Central memory CD4-positive, alpha-beta T cell (primary cell): ENCODE measurements at regions not wholly inside any gene's neighbourhood (a gene's known extent, or its start where the extent isn't known, plus 50 kb on each side); places are given as distances from the start of the nearest gene placed in this dataset.
"Not testable (repeated sequence)": the region's sequence is repeated elsewhere in the genome, so short reads cannot be mapped to it uniquely, and the experiment has no call there.

Experiments used
- DNase-seq: peaks from one replicate; pipeline ENCODE4 v3.0.0; 2022

GRCh38 chr16:65598621-65599020, 476.8 kb upstream of the CDH11 start:
- no peak for DNase-seq

- DNase-seq = no peak
Measured at GRCh38 chr16:65583498-65583897, 461.6 kb upstream of the CDH11 start.

GRCh38 chr16:65579050-65579449, 457.2 kb upstream of the CDH11 start:
- no peak for DNase-seq

- DNase-seq = no peak
Measured at GRCh38 chr16:65576631-65577030, 454.8 kb upstream of the CDH11 start.

GRCh38 chr16:65576139-65576538, 454.3 kb upstream of the CDH11 start:
- no peak for DNase-seq

- no peak for DNase-seq
Measured at GRCh38 chr16:65574326-65574966, 452.6 kb upstream of the CDH11 start.

GRCh38 chr16:65572156-65572555, 450.3 kb upstream of the CDH11 start:
- no peak for DNase-seq

GRCh38 chr16:65570261-65570660, 448.4 kb upstream of the CDH11 start:
- no peak for DNase-seq

- DNase-seq = no peak
Measured at GRCh38 chr16:65559846-65560245, 438.0 kb upstream of the CDH11 start.

GRCh38 chr16:65549689-65550088, 427.8 kb upstream of the CDH11 start:
- not testable (repeated sequence) for DNase-seq

- no peak for DNase-seq
Measured at GRCh38 chr16:65548470-65548869, 426.6 kb upstream of the CDH11 start.

GRCh38 chr16:65547772-65548446, 426.0 kb upstream of the CDH11 start:
- DNase-seq = no peak

- no peak for DNase-seq
Measured at GRCh38 chr16:65546353-65546791, 424.5 kb upstream of the CDH11 start.

- DNase-seq = no peak
Measured at GRCh38 chr16:65545413-65545956, 423.6 kb upstream of the CDH11 start.

GRCh38 chr16:65543781-65544740, 422.2 kb upstream of the CDH11 start:
- no peak for DNase-seq

GRCh38 chr16:65541646-65542045, 419.8 kb upstream of the CDH11 start:
- DNase-seq = no peak

GRCh38 chr16:65540901-65541300, 419.0 kb upstream of the CDH11 start:
- DNase-seq = no peak

- no peak for DNase-seq
Measured at GRCh38 chr16:65538976-65539375, 417.1 kb upstream of the CDH11 start.

- DNase-seq = no peak
Measured at GRCh38 chr16:65537336-65537735, 415.5 kb upstream of the CDH11 start.

GRCh38 chr16:65534121-65534528, 412.3 kb upstream of the CDH11 start:
- DNase-seq = no peak

GRCh38 chr16:65532846-65533245, 411.0 kb upstream of the CDH11 start:
- DNase-seq = no peak

- no peak for DNase-seq
Measured at GRCh38 chr16:65532258-65532657, 410.4 kb upstream of the CDH11 start.

GRCh38 chr16:65531475-65531874, 409.6 kb upstream of the CDH11 start:
- no peak for DNase-seq
